ENCODE measurements at regions not wholly inside any gene's neighbourhood (a gene's known extent, or its start where the extent isn't known, plus 50 kb on each side); places are given as distances from the start of the nearest gene placed in this dataset.

DNA sequence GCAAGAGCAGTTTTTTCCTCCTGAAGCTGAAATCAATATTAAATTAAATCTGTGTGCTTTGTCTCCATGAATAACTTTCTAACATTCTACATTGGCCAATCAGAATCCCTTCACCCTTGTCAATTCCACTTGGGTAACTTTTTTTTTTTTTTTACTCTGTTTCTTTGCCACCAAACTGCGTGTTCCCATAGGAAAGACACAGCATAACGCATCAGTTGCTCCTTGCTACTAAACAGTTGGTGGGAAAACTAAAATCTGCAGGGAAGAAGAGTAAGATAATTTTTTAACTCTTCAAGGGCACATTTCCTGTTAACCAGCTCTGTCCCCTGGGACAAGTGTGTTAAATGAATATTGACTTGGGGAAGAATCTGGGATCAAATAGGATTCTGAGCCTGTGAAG is 113.3 kb upstream of the SERP2 start:
- no peak for DNase-seq

DNA sequence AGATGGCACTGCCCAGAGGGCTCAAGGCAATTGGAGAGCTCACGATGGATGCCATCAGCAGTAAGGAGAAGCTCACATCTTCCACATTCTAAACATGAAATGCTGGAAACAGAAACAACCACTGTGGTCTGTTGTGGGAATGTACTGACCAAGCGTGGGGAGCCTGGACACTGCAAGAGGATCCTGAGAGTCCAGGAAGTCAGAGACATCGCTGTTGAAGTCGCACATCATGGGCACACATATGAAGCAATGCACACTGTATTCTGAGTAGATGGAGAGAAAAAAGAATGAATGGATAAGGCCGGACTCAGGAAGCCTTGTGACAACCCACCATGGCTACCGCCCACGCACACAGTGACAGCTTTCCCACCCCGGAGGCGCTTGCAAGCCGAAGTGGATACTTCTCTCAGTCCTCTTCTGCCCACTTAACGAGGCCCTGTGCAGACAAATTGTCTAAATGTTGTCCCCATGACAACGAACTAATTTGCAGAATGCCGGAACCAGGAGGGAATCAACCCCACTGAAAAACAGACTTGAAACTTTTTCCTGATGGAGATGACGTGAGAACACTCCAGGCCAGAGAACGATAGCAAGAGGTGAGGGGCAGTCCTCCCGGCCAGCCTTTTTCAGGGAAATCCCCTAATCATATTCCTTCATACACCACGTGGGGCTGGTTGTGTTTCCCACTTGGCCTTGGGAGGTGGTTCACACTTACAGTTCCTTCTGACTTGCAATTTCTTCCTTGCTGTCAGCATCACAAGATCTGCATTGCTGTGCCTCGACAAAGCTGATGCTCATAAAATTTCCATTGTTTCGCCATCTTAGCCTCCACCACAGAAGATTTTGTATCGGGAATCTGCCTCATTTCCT is 109.6 kb upstream of the SERP2 start:
- no peak for DNase-seq

DNA sequence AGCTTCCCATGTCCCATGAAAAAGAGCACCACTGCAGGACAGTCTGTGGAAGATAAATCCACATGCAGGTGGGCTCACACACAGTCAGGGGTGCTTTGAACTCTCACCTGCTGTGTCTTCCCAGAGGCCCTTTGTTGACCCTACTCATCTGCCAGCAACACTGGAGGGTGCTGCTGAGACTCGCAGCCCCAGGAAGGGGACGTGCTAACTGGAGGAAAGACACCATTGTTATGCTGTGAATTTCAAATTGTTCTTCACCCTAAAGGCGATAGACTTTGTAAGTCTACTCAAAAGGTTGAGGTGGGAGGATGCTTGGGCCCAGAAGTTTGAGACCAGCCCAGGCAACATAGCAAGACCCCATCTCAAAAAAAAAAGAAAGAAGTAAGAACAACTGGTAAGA is 107.3 kb upstream of the SERP2 start:
- no peak for DNase-seq

DNA sequence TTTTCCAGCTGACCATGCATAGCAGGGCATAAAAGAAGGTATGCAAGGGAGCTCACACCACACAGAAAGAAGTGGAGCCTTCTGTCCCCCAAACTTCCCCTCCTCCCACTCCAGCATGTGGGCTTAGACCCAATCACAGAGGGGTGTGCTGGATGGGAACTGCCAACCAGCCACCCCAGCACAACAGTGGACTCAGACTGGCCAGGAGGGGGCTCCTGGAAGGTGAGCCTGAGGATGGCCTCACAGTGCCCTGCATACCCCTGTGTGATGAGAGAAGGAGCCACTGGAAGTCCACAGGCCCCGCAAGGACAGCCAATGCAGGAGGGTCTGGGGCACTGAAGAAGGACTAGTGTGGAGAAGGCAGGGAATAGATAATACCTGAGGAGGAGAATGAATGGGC is 106.9 kb upstream of the SERP2 start:
- no peak for DNase-seq

DNA sequence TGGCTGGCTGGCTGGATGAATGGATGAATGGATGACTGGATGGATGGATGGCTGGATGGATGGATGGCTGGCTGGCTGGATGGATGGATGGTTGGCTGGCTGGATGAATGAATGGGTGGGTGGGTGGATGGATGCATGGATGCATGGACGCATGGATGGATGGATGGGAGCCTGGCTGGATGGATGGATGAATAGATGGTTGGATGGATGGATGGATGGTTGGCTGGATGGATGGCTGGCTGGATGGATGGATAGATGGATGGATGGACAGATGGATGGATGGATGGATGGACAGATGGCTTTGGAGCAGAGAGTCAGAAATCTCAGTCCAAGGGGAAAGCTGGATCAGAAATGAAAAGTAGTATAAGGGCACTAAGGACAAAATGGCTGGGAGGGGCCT is 106.4 kb upstream of the SERP2 start:
- DNase-seq: no peak

DNA sequence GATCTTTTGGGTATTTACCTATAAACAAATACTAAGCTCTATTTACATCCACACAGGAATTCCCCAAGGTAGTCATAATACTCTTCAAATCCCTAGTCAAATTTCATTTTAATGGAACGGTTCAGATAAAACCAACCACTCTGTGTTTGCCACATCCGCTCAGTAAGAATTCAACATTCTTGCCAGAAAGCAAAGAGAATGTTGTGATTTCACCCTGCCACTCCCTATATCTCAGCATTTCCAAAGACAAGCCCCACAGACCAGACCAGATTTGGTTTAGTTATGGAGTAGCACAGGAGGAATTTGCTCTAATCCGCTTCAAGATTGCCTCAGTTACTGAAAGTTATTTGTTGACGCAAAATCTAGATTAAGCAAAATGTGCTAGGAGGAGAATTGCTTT is 105.6 kb upstream of the SERP2 start:
- no peak for DNase-seq

DNA sequence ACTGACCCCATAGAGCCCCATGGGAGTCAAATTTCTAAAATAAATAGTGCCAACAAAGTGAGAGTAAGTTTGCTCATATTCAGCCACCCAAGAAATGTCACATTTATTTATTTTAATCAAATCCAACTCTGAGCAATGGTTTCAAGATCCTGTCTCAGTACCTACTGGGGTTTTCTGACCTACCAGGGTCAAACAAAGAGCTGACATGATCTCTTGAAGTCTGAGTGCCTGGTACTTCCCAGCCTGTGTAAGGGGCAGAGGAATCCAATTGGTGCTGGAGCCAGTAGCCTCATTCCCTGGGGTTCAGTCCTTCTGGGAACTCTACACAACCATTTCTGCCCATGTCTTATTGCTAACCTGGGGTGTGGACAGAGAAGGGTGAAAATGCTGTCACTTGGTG is 104.6 kb upstream of the SERP2 start:
- no peak for DNase-seq

DNA sequence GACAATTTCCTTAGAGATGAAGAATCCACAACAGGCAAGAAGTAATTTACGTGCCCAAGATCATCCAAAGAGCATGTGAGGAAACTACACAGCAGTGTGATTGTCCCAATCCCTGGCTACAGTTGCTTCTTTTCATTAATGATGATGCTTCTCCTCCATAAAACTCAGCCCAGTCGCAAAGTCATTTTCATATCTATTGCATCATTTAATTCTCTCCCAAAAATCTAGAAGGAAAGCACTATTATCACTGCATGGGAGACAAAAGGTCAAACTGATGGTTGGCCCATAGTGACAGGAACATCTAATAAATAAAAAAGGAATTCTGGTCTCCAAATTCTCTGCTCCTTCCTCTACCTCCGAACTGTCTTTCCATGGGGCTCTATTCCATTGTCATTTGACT is 103.5 kb upstream of the SERP2 start:
- no peak for DNase-seq

DNA sequence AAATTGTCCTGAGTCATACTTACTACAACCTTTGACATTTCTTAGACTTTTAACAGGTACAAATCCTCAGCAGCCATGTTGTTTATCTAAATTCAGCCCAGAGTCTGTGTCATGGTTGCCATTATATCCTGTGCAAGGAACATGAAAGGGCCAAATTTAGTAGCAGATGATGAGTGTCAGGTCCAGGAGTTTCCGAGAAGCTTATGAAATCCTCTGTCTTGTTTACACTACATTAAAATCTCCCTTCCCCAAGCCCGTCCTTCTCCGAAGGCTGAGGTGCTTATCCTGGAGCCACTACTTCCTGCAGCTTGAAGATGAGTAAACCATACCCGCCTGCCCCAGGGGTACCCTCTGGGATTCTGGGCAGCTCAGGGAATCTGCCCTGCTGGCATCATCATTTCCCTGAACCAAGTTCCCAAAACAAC is 102.6 kb upstream of the SERP2 start:
- DNase-seq: no peak

DNA sequence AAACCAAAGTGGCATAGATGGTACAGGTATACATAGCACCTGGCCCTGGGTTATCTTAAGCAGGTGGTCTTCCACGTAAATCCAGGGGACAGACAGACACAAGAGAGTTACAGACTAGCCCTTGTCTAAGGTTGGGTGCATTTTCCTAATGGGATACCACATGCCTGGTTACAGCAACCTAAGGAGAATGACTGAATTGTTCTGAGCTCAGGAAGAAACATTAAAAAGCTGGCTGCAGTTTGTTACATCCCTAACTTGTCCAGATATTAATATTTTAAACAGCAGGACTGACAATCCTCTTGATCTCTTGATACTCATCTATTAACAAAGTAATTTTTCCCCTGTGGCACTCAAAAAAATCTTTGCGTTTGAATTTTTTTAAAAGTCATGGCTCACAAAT is 102.2 kb upstream of the SERP2 start:
- DNase-seq: no peak

DNA sequence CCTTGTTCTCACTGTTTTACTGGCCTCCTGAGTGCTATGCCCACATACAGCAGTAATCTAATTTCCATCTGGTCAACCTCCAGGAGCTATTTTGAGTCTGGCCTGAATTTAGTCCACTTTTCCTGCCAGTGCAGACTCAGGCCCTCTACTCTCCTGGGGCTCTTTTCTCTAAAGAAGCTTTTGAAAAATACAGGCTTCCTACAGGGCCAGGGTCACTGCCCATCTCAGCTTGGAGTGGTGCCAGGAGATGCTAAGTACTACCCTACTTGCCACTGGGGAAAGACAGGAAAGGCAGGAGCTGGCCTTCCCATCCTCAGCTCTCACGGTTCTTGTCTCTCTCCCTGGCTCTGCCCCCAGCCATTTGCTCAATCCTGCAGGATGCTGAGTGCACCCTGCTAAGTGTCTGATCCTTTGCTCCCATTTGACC is 101.7 kb upstream of the SERP2 start:
- no peak for DNase-seq

DNA sequence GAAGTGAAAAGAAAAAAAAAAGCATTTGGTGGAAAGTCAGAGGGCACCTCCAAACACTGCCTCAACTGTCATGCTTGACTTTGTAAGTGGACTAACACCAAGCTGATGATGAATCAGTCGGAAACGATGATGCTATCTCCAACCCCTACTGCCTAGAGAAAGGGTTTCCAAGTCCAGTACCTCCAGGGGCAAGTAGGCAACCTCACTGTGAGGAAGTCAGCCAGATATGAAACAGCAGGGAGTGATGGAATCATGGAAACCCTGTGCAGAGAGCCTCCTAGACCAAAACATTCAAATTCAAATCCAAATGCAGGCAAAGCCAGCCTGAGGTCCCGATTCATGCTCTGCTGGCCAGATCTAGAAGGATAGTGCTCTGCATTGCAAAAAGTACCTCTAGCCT is 100.9 kb upstream of the SERP2 start:
- DNase-seq: no peak

DNA sequence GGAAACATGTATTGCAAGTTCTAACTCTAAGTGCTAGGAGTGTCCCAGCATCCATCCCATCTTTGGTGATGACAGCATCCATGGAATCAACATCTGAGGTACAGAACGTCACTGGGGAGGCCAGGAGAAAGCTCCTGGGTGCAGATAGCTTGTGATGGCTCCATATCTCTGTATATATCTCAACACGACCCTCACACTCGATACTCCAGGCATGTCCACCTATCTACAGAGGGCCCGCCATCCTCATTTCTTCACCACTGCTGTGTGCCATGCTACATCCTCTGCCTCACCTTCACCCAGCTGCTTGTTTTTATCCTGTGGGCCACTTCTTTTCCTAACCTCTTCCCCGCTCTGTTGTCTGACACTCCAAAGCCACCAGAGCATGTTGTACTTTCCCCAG is 100.4 kb upstream of the SERP2 start:
- no peak for DNase-seq

DNA sequence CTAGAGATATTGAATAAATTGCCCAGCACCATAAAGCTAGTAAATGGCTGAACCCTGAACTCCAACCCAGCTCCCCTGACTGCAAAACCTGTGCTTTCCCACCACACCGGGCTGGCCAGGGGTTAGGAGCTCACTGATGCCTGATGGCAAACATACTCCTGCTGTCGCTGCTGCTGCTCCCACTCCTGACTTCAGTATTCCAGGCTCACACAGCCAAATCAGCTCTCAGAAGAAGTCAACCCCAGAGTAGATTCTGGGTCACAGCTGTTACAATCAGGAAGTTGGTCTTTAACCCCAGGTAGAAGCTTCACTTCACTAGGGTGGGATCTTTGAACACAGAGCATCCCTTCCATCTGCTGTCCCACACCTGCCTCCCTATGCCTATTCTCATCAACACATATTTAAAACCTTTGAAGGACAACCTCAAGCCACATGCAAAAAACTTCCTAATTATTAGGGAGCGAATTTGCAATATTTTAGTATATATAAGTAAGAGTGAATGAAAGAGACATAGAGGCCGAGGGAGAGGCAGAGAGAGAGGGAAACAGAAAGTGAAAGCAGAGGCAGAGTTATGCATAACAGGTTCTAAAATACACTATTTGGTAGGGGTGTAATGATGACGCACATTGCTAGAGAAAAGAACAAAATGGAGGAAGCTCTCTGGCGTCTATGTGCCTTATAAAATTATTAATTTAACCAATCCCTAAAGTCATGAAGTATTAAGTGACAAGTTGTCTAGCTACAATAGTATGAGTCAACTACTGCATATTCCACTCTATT is 99.4 kb upstream of the SERP2 start:
- DNase-seq: peak; percentile 77

DNA sequence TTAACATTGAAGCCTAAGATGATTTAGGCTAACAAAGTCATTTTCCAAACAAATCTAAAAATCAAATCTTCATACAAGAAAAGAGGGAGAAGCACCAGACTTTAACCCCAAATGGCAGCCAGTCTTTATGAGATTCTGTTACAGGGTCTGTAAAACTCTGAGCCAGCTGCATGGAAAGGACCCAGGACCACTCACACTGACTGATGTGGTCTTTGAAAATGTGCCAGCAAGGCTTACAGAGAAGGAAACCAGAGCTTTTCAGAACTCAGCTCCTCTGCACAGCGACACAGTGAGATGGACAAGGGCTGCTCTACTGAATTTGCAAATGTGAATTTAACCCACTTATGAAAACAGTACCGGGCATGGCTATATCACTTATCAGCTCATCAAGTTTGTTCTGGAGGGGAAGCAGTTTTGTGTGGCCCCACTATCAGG is 98.8 kb upstream of the SERP2 start:
- peak; percentile 40 for DNase-seq

DNA sequence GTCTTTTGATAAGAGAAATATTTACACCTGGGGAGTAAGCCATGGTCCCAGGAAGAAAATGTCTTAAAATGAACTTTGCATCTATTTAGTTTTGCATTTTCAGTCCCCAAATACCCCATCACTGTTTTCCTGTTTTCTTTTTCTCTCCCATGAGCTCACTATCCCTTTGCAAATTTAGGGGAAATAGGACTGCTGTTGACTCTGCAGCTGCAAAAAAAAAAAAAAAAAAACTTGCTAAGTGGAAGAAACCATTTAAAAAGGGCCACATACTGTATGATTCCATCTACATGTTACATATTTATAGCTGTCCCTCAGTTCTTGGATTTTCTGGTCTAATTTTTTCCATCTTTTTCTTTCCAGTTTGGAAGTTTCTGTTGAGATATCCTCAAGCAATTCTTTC is 98.2 kb upstream of the SERP2 start:
- DNase-seq: peak; percentile 28

DNA sequence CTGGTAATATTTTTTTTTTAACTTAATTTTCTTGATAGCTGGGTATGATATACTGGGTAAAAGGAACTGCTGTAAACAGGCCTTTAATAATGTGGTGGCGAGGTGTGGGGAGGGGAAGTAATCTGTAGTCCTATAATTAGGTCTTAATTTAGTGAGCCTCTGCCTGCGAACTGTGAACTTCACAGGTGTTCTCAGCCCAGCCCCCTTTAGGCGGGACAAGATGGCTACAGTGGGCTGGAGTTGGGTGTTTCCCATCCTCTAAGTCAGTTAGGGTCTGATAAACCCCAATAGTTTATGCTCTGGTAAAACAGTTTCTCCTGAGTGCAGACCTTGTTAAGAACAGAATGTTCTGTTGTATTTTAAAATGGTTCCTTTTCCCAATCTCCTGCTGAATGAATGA is 97.6 kb upstream of the SERP2 start:
- DNase-seq: peak; percentile 29

DNA sequence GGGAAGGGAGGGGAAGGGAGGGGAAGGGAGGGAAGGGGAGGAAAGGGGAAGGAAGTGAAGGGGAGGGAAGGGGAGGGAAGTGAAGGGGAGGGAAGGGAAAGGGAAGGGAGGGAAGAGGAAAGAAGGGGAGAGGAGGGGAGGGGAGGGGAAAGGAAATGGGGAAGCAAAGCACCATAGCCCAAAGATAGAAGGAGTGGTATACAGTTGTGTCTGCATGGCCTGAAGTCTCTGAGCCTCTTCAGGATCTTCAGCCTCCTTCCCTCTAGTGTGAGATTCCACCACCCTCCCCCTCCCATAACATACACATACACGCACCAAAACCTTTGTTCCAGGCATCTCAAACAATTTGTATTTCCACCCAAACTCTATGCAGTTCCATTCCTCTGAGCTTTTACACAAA is 96.2 kb upstream of the SERP2 start:
- no peak for DNase-seq

DNA sequence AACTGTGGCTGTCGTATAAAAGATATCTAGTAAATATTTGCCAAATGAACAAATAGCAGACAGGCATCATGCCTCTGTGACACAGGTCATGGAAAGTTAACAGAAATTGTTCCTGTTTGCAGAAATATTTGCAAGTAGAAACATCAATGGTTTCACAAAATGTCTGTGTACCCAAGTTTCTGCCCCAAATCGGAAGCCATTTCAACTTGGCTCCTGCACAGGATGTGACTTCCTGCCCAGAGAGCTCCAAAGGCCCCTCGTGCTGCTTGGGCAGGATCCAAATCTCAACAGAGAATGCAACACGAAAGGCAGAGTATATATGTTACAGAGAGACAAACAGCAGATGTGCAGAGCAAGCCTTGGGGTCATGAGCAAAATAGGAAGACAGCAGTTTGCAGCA is 95.5 kb upstream of the SERP2 start:
- no peak for DNase-seq

DNA sequence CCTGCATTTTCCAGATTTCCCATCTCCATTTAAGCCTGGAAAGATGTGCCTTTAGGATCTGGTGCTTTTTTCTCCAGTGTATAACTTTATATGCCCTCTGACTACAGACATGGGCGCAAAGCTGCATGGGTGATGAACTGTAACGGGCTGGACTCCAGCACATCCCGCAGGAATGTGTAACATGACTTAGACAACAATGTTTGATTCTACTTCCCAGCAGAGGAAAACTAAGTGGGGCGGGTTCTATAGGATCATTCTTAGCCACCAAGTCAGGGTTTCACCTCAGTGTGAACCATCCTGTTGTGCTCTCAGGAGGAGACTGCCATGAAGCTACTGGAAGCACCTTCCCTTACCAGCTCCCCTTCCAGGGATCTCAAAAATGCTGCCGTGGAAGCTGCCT is 93.2 kb upstream of the SERP2 start:
- DNase-seq: no peak

DNA sequence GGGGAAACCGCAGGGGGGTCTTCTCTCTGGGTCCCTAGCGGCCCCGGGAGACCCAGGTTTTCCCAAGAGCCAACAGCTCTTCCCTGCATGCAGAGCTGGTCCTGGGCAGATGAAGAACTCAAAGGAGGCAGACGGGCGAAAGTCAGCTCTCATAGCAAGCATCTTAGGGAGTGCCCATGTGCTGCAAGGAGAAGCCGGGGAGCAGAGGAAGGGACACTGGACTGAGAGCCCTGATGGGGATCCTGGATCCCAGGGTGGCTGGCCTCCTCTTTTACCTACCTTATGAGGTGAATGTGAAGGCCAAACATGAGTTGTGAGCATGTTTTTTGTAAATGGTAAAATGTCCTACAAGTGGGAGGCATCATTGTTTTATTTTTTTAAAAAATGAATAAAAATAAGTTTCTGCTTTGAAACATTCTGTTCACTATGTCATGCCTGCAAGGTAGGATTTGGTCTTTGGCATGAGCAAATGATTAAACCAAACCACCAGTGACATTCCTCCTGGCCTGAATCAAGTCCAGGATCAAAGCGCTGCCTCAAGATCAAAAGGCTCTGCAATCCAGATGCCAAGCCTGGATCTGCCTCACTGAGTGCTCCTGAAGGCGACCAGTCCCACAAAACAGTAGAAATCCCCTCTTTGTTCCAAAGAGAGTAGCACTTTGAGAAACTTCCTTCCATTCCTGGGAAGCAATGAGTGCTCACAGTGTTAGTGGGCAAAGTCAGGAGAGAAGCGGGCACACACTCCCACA is 92.2 kb upstream of the SERP2 start:
- no peak for DNase-seq

DNA sequence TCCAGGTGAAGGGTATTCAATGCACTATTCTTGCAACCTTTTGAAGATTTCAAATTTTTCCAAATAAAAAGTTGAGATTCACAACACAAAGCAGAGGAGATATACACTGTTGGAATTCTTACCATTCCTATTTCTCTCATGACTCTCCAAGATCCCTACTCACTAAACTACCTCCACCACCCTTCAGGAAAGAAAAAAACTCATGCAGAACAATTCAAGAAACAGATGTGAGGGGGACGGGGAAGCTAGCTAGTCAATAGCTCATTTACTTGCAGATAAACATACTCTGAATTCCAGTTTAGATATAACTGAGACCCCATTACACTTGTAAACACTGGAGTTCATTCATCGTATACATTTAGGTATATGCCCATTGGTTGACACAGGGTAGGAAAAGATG is 90.0 kb upstream of the SERP2 start:
- no peak for DNase-seq

DNA sequence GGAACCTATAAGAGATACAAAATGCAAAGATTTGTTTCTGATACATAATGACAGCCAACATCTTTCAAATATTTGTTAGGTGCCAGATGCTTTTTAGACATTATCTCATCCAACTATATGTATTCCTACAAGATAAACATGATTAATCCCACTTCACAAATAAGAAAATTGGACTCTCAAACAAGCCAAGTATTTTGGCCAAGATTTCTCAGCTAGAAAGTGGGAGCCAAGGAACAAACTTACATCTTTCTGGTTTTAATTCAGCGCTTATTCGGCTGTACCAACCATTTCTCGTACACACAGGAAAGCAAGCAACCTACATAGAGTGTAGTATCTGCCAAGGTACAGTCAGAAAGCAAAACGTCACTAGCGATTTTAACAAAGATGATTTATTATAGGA is 85.7 kb upstream of the SERP2 start:
- no peak for DNase-seq

DNA sequence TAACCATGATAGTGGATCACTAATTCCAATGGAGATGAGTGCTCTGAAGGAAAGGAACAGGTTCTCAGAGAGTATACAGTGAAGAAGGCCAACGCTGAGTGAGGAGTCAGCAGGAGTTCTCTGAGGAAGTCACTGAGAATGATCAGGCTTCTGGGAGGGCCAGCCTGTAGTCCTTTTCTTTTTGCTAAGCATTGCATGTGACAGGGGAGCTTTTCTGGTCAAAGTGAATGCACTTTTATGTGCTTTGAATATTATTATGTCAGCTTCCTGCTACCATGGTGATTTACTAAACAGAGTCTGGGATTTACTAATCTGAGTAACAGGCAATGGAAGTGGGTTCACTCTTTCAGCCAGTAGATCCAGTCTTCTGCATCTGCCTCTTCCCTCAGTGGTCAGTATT is 81.1 kb upstream of the SERP2 start:
- no peak for DNase-seq

All from hematopoietic multipotent progenitor cell treated with erythropoietin and hydrocortisone succinate and interleukin-3 and kit ligand, for 4 days (in vitro differentiated cells).